ENCODE measurements at regions not wholly inside any gene's neighbourhood (a gene's known extent, or its start where the extent isn't known, plus 50 kb on each side); places are given as distances from the start of the nearest gene placed in this dataset.

DNA sequence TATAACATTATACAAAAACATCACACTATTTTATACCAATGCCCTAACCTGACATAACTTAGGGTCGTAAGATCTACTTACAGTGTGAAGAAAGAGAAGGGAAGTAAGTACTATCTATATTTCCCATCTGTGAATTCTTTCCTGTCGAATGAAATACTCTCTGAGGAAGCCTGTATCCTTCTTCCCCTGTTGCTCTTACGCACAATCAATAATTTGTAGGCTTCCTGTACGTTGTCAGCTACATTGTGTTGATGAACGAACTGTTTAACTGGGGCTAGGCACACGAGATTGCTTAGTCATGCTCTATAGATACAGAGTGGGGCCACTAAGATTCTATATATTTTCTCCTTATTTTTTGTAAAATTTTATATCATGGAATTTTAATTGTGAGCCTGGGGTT is 1125.0 kb upstream of the CELF4 start:
- TF ChIP-seq CTCF (conservative IDR thresholded peaks at IDR 0.05; ENCODE audit: low read length) = no peak
- no peak for TF ChIP-seq EZH2phosphoT487 (IDR thresholded peaks at IDR 0.05; ENCODE audit: borderline replicate concordance, low read depth, low read length)
